Stimulated activated CD8-positive, alpha-beta memory T cell treated with anti-CD3 and anti-CD28 coated beads, Interleukin-4, amount 100 ng/mL, for 4 hours (primary cell): ENCODE measurements at regions not wholly inside any gene's neighbourhood (a gene's known extent, or its start where the extent isn't known, plus 50 kb on each side); places are given as distances from the start of the nearest gene placed in this dataset.
"Not testable (repeated sequence)": the region's sequence is repeated elsewhere in the genome, so short reads cannot be mapped to it uniquely, and the experiment has no call there.

Source experiments
- DNase-seq, 2 donors: peaks; one replicate each; pipeline ENCODE4 v3.0.0-alpha.2; 2020; ENCODE audit warnings: low read depth in 2 of 2, low spot score in 1 of 2

DNA sequence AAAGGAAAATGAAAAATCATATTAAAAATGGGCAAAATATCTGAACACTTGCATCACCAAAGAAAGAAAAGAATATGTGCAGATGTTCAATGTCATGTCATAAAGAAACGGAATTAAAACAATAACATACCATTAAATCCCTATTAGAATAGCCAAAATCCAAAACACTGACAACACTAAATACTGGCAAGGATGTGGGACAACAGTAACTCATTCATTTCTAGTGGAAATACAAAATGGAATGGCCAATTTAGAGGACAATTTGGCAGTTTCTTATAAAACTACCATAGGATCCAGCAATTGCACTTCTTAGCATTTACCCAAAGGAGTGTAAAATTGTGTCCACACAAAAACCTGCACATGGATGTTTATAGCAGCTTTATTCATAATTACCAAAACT is 542.5 kb upstream of the UBE2E2 start:
- no peak for DNase-seq

DNA sequence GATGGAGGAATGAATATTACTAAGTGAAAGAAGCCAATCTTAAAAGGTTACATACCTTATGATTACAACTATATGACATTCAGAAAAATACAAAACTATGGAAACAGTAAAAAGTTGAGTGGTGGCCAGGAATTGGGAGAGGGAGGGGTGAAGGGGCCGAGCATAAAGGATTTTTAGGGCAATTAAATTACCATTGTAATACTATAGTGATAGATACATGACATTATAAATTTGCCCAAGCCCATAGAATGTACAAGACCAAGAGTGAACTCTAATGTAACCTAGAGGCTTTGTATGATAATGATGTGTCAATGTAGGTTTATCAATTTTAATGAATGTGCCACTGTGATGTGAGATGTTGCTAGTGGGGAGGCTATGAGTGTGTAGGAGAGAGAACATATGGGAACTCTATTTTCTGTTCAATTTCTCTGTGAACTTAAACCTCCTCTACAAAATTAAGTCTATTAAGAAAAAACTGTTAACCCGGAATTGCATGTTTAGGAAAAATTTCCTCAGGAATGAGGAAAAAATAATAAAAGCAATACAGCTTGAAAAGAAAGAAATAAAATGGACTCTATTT is 541.9 kb upstream of the UBE2E2 start:
- DNase-seq, result no peak

DNA sequence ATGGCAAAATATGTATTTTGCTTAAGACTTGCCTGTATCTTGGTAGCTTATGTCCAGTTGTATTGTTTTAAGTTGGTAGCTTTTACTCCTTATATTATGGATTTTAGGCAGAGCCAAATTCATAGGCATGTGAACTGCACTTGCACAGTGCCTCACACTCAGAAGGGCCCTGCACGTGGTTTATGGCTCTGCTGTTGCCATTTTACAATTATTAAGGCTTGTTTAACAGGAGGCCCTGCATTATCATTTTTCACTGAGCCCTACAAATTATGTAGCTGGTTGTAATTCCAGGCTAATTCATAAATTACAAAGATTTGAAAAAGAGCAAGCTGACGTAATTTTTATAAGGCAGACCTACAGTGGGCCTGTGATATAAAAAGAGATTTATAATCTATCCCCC is 537.6 kb upstream of the UBE2E2 start:
- no peak for DNase-seq

DNA sequence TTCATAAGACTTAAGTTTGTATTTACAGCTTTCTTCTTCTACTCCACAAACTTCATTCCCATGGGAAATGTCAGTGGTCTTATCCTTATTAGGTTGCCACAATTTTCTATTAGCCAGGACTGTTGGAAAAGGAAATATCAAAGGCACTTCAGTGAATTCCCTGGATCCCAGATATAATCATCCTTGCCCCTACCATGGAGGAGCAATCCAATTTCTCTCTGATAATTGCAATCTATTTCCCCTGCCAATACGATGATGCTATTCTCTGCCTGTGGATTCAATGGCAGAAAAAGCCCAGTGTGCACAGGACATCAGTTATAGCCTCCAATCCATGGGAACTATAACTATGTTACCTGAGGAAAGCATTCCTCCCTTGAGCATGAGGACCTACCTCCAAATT is 536.4 kb upstream of the UBE2E2 start:
- no peak for DNase-seq

DNA sequence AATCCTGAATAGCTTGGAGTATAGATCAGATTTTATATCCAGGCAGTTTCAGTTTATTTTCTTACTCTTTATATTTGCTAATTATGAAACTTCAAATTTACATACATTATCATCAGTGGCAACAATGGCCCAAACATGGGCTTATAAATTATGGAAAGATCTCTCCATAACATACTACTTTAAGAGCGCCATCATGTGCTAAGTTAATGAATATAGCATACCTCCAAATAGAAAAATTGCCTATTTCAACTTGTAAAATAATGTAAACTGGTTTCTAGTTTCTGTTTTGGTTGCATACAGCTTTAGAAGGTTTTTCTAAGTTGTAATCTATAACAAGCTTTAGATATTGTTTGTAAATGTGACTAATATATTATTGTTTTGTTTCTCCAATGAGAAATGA is 531.3 kb upstream of the UBE2E2 start:
- no peak for DNase-seq

DNA sequence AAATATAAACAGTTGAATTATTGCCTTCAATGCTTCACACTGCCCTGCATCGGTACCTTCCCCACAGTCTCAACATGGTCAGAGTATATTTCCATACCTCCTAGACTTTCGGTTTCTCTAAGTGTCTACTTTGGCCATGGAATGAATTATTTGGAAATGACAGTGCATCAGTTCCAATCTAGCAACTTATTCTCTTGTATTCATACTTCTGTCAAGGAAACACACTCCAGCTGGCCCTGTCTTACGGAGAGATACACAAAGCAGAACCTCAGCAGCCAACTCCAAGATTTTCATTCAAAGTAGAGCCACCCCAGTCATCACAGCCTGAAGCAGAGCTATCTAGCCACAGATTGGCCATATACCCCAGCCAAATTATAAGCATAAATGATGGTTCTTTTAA is 518.4 kb upstream of the UBE2E2 start:
- no peak for DNase-seq

DNA sequence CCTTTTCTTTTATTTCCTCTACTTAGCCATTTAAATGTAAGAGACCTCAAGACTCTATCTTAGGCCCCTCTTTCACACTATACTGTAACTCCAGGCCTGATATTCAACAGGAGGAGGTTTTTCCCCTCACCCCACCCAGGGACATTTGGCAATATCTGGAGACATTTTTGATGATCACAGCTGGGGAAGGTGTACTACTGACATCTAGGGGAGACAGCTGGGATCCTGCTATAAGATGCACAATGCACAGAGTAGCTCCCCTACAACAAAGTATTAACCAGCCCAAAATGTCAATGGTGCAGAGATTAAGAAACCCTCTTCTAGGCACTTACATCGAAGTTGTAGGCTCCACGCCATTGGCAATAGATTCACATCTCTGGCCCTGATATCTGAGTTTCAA is 517.5 kb upstream of the UBE2E2 start:
- DNase-seq, result no peak

DNA sequence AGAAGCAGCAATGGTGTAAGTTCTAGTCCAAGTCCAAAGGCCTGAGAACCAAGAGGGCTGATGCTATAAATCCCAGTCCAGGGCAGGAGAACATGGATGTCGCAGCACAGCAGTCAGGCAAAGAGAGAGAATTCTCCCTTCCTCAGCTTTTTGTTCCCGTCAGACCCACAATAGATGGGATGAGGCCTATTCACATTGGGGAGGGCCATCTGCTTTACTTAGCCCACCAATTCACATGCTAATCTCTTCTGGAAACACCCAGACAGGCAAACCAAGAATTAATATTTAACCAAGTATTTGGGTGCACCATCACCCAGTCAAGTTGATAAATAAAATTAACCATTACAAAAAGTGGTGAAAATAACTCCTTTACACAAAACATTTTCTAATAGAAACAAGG is 511.7 kb upstream of the UBE2E2 start:
- no peak for DNase-seq

DNA sequence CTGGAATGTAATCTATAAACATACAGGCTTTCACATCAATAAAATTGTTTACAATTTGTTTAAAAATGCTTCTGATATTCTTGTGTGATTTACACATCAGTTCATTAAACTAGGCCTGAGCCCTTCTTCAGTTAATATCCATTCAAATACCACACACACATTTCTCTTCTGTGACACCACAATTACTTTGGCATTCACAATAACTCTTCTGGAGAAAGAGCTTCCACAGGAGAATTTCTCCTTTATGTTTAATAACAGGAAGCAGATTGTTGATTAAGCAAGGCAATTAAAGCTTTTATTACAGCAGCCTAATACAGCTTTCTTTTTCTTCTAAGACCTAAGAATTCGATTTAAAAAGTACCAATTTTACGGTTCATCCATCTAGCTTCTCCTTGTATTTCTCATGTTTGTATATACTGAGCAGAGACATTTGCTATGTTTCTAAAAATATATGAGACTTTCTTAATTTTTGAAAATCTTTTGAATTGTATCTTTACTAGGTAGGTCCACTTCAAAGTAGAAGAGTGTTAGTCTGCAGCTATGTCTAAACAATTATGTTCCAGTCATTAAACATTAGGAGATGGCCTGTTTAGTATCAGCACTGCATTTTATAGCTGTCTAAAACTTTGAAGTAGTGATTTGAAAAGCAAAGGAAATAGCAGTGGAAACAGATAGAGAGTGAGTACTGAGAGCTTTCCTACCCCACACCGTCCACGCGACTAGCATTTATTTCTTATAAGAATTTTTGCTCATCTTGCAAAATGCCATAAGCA is 511.1 kb upstream of the UBE2E2 start:
- DNase-seq, result no peak

DNA sequence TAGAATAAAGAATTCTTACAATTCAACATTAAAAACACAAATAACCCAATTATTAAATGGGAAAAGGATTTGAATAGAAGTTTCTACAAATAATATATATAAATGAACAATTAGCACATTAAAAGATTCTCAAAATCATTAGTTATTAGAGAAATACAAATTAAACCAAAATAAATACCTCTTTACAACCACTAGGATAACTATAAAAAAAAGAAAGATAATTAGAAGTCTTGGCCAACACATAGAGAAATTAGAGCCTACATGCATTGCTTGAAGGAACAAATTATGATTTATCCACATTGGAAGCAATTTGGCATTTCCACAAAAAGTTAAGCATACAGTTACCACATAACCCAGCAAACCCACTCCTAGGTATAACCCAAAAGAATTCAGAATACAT is 502.3 kb upstream of the UBE2E2 start:
- DNase-seq, result no peak

DNA sequence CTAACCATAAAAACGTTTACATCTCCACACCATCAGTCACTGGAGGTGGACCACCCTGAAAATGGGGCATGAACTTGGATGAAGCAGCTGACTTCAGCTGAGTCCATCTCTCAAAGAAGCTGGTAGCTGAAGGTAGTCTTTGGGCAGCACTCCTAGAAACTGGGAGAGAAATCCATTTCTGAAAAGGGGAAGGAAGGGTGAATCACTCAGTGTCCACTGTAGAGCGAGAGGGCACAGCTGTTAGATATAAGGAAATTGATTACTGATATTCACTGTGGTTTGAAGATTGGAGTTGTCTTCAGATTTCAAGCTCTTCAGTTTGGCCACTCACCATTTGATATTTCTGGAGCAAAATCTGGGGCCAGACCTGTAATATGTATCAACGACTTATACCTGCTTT is 499.0 kb upstream of the UBE2E2 start:
- no peak for DNase-seq

DNA sequence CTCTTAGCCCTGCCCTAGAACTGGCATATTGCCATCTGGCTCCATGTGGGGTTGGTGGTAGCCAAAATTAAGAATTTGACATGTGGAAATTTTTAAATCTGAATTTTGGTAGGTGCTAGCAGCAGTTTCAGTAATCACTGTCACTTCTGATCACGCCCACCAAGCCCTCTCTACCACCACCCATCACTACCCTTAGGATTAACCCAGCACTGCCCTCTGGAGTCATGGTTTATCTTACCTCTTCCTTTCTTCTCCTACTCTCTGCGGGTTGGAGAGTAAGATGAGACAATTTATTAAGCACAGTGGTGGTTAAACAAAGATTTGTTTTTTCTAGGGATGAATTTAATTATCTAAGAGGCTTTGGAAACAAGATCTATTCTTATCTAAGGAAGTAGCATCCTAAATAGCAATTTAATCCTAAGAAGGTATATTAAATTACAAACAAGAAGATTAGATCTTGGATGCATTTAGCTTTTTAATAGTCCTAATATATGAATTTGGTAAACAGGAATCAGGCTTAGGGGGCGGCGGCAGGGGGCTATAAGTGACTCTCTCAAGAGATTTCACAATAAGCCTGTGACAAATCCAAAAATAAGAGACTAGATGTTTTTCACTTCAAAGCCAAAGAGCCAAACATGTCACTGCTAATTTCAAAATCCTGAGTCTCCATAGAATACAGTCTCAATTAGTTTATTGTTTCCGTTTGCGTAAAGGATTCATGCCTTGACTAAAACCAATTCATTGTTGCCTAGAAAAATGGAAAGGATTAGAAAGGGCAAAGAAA is 498.4 kb upstream of the UBE2E2 start:
- DNase-seq, result no peak

DNA sequence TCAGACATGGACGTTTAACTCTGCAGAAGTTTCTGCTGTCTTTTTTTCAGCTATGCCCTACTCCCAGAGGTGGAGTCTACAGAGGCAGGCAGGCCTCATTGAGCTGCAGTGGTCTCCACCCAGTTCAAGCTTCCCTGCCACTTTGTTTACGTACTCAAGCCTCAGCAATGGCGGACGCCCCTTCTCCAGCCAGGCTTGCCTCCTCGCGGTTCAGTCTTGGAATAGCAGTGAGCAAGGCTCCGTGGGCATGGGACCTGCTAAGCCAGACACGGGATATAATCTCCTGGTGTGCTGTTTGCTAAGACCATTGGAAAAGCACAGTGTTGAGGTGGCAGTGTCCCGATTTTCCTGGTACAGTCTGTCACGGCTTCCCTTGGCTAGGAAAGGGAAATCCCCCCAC is 496.2 kb upstream of the UBE2E2 start:
- DNase-seq, result not testable (repeated sequence)

DNA sequence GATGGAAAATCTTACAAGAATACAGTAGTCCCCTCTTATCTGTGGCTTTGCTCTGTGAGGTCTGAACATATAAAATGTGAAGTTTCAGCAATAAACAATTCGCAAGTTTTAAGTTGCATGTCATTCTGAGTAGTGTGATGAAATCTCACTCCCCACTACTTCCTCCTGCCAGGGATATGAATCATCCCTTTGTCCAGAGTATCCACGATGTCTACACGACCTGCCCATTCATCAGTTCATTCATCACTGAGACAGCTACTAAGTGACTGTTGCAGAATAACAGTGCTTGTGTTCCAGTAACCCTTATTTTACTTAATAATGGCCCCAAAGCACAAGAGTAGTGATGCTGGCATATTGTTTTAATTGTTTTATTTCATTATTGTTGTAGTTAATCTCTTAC is 489.2 kb upstream of the UBE2E2 start:
- no peak for DNase-seq

DNA sequence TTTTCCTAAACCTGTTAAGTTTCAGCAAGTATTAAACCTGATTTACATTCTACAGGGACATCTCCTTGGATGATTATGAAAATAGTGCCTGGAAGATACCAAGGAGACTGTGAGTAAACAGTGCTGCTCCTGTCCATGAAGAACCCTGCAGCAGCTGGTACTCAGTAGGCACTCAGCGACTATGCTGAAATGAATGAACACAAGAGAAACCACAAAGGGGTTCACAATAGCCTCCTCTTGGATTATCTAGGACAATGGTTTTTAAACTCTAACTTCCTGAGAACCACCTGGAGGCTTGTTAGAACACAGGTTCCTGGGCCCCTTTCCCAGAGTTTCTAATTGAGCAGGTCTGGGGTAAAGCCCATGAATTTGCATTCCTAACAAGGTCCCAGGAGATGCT is 488.4 kb upstream of the UBE2E2 start:
- DNase-seq, result no peak

DNA sequence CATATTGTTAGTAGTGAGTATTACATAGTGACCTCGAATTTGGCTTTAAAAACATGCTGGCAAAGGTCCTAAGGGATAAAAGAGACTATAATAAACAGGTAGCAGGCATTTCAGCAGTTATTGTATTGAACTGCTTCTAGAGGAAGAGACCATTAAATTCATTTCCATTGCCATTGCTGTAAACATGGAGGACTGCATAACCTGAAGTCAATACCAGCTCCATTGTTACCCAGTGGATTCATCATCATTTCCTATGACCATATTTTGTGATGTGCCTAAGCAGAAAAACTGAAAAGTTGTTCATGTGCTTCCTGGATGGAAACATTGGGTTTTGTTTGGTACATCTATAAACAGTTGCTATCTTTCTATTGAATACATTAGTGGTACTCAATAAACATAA is 482.5 kb upstream of the UBE2E2 start:
- DNase-seq, result no peak

DNA sequence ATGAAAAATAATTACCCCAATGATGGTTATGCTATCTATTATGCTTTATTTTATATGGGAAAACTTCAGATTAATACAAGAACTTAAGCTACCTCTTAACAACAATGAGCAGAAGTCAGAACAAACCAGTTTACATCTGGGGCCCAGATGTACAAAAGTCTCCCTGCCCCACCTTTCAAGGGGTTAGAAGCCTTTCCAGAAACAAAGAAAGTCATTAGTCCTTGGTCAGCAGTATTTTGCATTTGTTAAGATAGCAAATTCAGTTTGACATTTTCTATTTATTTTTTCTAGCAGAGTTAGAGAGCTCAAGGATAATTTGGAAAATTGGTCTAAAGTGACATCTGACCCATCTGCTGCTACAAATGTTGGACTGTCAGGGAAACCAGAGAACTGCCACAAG is 478.7 kb upstream of the UBE2E2 start:
- DNase-seq, result no peak

DNA sequence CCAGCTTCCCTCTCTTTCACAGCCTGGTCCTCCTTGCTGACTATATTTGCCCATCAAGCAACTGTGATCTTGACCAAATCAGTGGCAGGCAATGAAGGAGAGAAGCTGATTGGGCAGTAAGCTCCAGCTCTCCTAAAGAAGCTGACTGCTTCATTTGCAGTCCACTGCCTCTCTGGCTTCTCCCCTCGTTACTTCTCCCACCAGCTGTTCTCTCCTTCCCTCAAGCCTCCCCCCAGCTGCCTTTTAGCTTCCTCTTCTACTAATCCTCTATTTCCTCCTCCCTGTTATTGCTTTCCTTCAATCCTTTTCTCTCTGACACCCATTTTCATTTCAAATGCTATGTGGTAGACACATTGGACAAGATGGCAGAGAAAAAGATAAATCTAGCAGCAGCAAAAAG is 474.7 kb upstream of the UBE2E2 start:
- DNase-seq, result no peak

DNA sequence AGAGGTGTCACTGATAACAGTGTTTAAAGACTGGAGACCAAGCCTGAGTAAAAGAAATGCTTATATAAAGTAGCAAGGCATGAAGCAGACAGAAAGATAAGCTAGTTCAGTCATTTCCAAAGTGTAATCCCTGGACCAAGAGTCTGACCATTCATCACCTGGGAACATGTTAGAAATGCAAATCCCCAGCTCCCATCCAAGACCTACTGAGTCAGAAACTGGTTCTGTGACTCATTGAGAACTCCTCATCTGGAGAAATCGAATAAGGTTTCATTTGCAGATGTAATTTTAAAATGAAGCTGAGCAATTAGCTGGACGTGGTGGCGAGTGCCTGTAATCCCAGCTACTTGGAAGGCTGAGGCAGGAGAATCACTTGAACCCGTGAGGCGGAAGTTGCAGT is 473.9 kb upstream of the UBE2E2 start:
- DNase-seq, result no peak

DNA sequence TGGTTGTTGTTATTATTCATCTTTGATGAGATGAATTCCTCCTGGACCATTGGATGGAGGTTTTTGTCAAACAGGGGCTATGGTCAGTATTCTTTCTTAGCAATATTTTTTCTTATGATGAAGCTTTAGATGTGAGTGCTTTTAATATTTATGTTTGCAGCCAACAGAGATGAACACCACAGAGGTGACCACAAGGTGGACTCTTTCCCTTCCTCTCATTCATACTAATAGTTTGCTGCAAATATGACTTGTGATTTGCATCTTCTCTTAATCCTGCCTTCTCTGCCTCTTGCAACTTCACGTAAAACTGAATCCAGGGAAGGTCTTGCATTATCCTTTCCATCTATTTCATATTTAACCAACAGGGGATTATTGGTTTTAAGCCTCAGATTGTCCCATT is 473.1 kb upstream of the UBE2E2 start:
- no peak for DNase-seq

DNA sequence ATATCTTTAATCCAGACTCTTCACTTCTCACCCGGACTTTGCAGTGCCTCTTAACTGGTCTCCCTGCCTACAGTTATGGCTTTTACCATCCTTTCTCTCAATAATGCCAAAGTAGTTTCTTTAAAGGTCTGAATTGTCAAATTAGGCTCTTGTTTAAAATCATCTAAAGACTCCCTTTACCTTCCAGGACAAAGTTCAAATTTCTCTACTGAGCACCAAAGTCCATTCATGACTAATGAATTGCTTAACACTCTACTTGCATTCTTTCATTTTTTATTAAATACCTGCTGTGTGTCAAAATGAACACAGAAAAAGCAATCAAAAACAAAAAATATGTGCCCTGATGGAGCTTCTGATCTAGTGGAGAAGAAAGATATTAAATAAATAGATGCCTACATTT is 472.4 kb upstream of the UBE2E2 start:
- DNase-seq, result no peak

DNA sequence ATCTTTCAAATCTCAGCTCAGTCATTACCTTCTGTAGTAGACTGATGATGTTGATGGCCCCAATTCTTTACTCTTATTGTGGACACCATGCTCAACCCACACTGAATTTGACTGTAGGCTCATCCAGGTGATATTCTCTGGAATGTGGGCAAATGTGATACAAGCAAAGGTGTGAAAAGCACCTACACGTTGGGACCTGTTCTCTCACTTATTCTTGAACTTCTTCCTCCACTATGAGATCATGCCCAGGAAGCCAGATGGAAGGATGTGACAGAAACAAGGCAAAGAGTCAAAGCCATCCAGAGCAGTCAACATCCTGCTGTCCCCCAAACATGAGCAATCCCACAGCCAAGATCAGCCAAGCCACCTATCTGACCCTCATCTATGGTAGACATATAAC is 471.2 kb upstream of the UBE2E2 start:
- no peak for DNase-seq

DNA sequence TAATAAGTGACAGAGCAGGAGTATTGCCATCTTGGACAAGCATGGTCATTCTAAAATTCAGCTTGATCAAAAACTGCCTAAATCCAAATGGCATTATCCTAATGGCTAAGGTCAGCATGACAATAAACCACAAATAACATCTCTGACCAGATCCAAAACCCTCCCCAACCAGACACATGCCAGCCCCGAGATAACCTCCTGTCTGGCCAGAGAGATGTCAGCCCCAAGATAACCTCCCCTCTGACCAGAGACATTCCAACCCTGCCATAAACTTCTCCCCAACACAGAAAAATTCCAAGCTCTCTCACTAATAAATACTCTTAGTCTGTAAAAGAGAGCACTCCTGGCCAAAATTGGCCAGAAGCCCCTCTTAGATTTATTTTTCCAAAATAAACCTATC is 470.5 kb upstream of the UBE2E2 start:
- DNase-seq, result no peak
